ENCODE measurements at regions not wholly inside any gene's neighbourhood (a gene's known extent, or its start where the extent isn't known, plus 50 kb on each side); places are given as distances from the start of the nearest gene placed in this dataset.
"Not testable (repeated sequence)": the region's sequence is repeated elsewhere in the genome, so short reads cannot be mapped to it uniquely, and the experiment has no call there.

- Histone ChIP-seq H3K27ac (replicated peaks) (no peak overlapping the region), H3K4me3 (no peak overlapping the region), H3K27me3 (ENCODE audit: low read depth) (no peaks in the 10 kb centered on the region), H3K36me3 (no peaks in the 10 kb centered on the region), H3K4me1 (no peaks in the 10 kb centered on the region), H3K9me3 (replicated peaks) (no peaks in the 10 kb centered on the region)
- intact Hi-C loops (cut with micrococcal nuclease) = no loop called here
- TF ChIP-seq CTCF (IDR thresholded peaks at IDR 0.05; ENCODE audit: borderline replicate concordance) = no peak
- no peak for DNase-seq
These were observed 516.8 kb upstream of the ADGRL3 start for GRCh38 chr4:60683357-60683756.

- Histone ChIP-seq H3K9me3 (replicated peaks) (no peaks in the 10 kb centered on the region), H3K36me3 (no peaks in the 10 kb centered on the region), H3K27ac (replicated peaks) (no peak overlapping the region), H3K4me1 (no peaks in the 10 kb centered on the region), H3K27me3 (ENCODE audit: low read depth) (no peaks in the 10 kb centered on the region), H3K4me3 (no peak overlapping the region)
- no peak for DNase-seq
- intact Hi-C loops (cut with micrococcal nuclease) = no loop called here
- TF ChIP-seq CTCF (IDR thresholded peaks at IDR 0.05; ENCODE audit: borderline replicate concordance) = no peak
These were observed 516.2 kb upstream of the ADGRL3 start for GRCh38 chr4:60683973-60684372.

- intact Hi-C loops (cut with micrococcal nuclease); H3K27ac ChIP-seq (replicated peaks); H3K36me3 ChIP-seq; H3K4me1 ChIP-seq; DNase-seq; H3K4me3 ChIP-seq; H3K27me3 ChIP-seq (ENCODE audit: low read depth): not testable (repeated sequence)
- peaks cover 42% of the 10 kb centered on the region for H3K9me3 ChIP-seq (replicated peaks)
These were observed 504.1 kb upstream of the ADGRL3 start for GRCh38 chr4:60696062-60696461.

GRCh38 chr4:60709061-60709460 lies 491.1 kb upstream of the ADGRL3 start:
- DNase-seq = no peak
- Histone ChIP-seq H3K4me3 (no peak overlapping the region), H3K27me3 (ENCODE audit: low read depth) (no peaks in the 10 kb centered on the region), H3K4me1 (no peaks in the 10 kb centered on the region), H3K9me3 (replicated peaks) (no peaks in the 10 kb centered on the region), H3K36me3 (no peaks in the 10 kb centered on the region), H3K27ac (replicated peaks) (no peak overlapping the region)
- no peak for TF ChIP-seq CTCF (IDR thresholded peaks at IDR 0.05; ENCODE audit: borderline replicate concordance)
- intact Hi-C loops (cut with micrococcal nuclease) = no loop called here

GRCh38 chr4:60718874-60719273 lies 481.3 kb upstream of the ADGRL3 start:
- Histone ChIP-seq H3K27ac (replicated peaks) (no peak overlapping the region), H3K9me3 (replicated peaks) (peaks cover 8% of the 10 kb centered on the region), H3K4me3 (no peak overlapping the region), H3K4me1 (no peaks in the 10 kb centered on the region), H3K36me3 (no peaks in the 10 kb centered on the region), H3K27me3 (ENCODE audit: low read depth) (no peaks in the 10 kb centered on the region)
- TF ChIP-seq CTCF (IDR thresholded peaks at IDR 0.05; ENCODE audit: borderline replicate concordance) = no peak
- intact Hi-C loops (cut with micrococcal nuclease) = no loop called here
- no peak for DNase-seq

GRCh38 chr4:60721685-60722084 lies 478.4 kb upstream of the ADGRL3 start:
- H3K27me3 ChIP-seq (ENCODE audit: low read depth) = no peaks in the 10 kb centered on the region
- TF ChIP-seq CTCF (IDR thresholded peaks at IDR 0.05; ENCODE audit: borderline replicate concordance) = no peak
- H3K9me3 ChIP-seq (replicated peaks) = no peaks in the 10 kb centered on the region
- intact Hi-C loops (cut with micrococcal nuclease) = no loop called here
- peak overlapping the region; percentile 23 for H3K27ac ChIP-seq (replicated peaks)
- DNase-seq = no peak
- no peaks in the 10 kb centered on the region for H3K4me1 ChIP-seq
- no peak overlapping the region for H3K4me3 ChIP-seq
- no peaks in the 10 kb centered on the region for H3K36me3 ChIP-seq

Data from left ventricle myocardium inferior (tissue), 1 donor.